Suprapubic skin (tissue), 4 donors: ENCODE measurements at regions not wholly inside any gene's neighbourhood (a gene's known extent, or its start where the extent isn't known, plus 50 kb on each side); places are given as distances from the start of the nearest gene placed in this dataset.

Experiments used
- DNase-seq, 2 donors: peaks; one replicate each; pipeline ENCODE4 v3.0.0-alpha.2; 2019; ENCODE audit warnings: low spot score in 2 of 2
- H3K27ac ChIP-seq: fragments of 200-600 bp; sonication (generic); one replicate; pipeline ENCODE4 v1.5.1; 2019
- H3K27me3 ChIP-seq: fragments of 200-600 bp; sonication (generic); one replicate; pipeline ENCODE4 v1.5.1; 2019
- H3K36me3 ChIP-seq: fragments of 200-600 bp; sonication (generic); one replicate; pipeline ENCODE4 v1.5.1; 2019
- H3K4me1 ChIP-seq: fragments of 200-600 bp; sonication (generic); one replicate; pipeline ENCODE4 v1.5.1; 2019
- H3K4me3 ChIP-seq: fragments of 200-600 bp; sonication (generic); one replicate; pipeline ENCODE4 v1.5.1; 2019; ENCODE audit warnings: mild to moderate bottlenecking
- H3K9me3 ChIP-seq: fragments of 200-600 bp; sonication (generic); one replicate; pipeline ENCODE4 v1.5.1; 2019
- EP300 ChIP-seq: sonication (generic); formaldehyde crosslinking; IDR thresholded peaks from one replicate; pipeline ENCODE4 v1.6.1; 2017; ENCODE audit warnings: antibody characterized with exemption
- POLR2A ChIP-seq, 2 donors: fragments of 450-650 bp; IDR thresholded peaks; one replicate each; pipeline ENCODE4 v1.6.1; 2017; ENCODE audit warnings: antibody characterized with exemption in 2 of 2, mild to moderate bottlenecking in 2 of 2, moderate library complexity in 2 of 2
- POLR2AphosphoS5 ChIP-seq, 3 donors: sonication (generic); formaldehyde crosslinking; IDR thresholded peaks; one replicate each; pipeline ENCODE4 v1.6.1; 2017; ENCODE audit warnings: antibody characterized with exemption in 3 of 3
- WGBS: methylation state at CpG from one replicate; pipeline ENCODE4 v1.1.5; 2018; 5-methylcytosine and 5-hydroxymethylcytosine counted together
- TF ChIP-seq, protein P1 (sequence below), 2 donors: fragments of 200-600 bp in 1 of 2; fragments of 450-650 bp in 1 of 2; sonication (generic) in 1 of 2; IDR thresholded peaks; one replicate each; pipeline ENCODE4 v1.5.1; 2016 to 2019; ENCODE audit warnings: antibody characterized with exemption in 2 of 2, mild to moderate bottlenecking in 1 of 2, moderate library complexity in 1 of 2

DNA sequence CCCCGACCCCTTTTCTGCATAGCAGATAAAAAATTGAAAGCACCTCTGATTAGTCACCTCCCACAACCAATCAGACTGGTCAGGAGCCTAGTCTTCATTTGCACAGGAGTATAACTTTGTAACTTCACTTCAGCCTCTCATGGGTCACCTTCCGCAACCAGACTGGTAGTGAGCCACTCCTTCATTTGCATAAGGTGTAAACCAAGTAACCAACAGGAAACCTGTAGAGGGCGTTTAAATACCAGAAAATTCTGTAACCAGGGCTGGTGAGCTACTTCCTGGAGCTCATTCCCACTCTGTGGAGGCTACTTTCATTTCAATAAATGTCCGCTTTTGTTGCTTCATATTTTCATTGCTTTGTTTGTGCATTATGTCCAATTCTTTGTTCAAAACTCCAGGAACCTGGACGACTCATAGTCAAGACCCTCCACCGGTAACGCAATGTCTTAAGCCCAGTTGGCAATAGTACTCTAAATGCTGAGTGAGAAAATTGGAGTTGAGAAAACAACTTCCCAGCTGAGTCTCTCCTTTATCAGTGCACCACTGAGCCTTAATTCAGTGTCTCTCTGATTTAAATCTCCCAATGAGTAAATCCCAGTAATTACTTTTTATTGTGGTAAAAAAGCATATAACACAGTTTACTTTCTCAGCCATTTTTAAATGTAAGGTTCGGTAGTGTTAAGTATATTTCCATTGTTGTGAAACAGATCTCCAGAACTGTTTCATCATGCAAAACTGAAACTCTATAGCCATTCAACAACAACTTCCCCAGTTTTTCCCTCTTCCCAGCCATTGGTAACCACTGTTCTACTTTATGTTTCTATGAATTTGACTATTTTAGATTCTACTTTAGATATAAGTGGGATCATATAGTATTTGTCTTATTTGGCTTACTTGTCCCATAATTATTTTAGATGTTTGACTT, 392.7 kb upstream of the SLC8A1 start:
- H3K4me1 ChIP-seq, result no peaks in the 10 kb centered on the region
- H3K9me3 ChIP-seq, result no peaks in the 10 kb centered on the region
- TF ChIP-seq, protein P1, sequence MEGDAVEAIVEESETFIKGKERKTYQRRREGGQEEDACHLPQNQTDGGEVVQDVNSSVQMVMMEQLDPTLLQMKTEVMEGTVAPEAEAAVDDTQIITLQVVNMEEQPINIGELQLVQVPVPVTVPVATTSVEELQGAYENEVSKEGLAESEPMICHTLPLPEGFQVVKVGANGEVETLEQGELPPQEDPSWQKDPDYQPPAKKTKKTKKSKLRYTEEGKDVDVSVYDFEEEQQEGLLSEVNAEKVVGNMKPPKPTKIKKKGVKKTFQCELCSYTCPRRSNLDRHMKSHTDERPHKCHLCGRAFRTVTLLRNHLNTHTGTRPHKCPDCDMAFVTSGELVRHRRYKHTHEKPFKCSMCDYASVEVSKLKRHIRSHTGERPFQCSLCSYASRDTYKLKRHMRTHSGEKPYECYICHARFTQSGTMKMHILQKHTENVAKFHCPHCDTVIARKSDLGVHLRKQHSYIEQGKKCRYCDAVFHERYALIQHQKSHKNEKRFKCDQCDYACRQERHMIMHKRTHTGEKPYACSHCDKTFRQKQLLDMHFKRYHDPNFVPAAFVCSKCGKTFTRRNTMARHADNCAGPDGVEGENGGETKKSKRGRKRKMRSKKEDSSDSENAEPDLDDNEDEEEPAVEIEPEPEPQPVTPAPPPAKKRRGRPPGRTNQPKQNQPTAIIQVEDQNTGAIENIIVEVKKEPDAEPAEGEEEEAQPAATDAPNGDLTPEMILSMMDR (IDR thresholded peaks at IDR 0.05), result no peak
- no peak for TF ChIP-seq EP300
- TF ChIP-seq POLR2A (IDR thresholded peaks at IDR 0.05), result no peak
- TF ChIP-seq POLR2AphosphoS5 (IDR thresholded peaks at IDR 0.05), result no peak
- no peak overlapping the region for H3K4me3 ChIP-seq
- 83% methylated on average over 8 of the region's 8 CpGs for WGBS
- no peak for DNase-seq
- H3K36me3 ChIP-seq, result no peaks in the 10 kb centered on the region
- H3K27ac ChIP-seq, result no peak overlapping the region
- no peaks in the 10 kb centered on the region for H3K27me3 ChIP-seq

GRCh38 chr2:40851661-40852060, 399.8 kb upstream of the SLC8A1 start:
- TF ChIP-seq POLR2A (IDR thresholded peaks at IDR 0.05) (no peak), EP300 (no peak), POLR2AphosphoS5 (IDR thresholded peaks at IDR 0.05) (no peak)
- TF ChIP-seq, protein P1 (IDR thresholded peaks at IDR 0.05), result no peak
- H3K36me3 ChIP-seq, result no peaks in the 10 kb centered on the region
- DNase-seq, result no peak
- H3K27ac ChIP-seq, result no peak overlapping the region
- no peaks in the 10 kb centered on the region for H3K27me3 ChIP-seq
- peaks cover 4% of the 10 kb centered on the region for H3K9me3 ChIP-seq
- no peak overlapping the region for H3K4me3 ChIP-seq
- H3K4me1 ChIP-seq, result no peaks in the 10 kb centered on the region

DNA sequence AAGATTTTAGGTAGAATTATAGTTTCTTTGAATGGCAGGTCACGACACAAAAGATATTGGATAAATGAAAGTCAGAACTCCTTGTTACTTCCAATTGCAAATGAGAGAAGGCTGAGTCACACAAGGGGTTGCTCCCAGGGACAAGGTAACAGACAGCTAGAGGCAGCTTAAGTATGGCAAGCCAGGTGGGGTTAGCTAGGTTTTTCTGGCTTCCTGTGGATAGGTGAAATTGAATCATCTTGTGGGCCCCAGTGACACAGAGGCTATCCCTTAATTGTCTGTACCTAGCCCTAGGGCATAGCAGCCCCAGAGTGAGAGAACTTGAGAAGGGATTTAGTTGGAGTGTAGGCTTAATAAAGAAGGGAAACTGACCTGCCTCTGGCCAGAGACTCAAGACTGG, 407.7 kb upstream of the SLC8A1 start:
- Histone ChIP-seq H3K27me3 (no peaks in the 10 kb centered on the region), H3K4me3 (no peak overlapping the region), H3K27ac (no peak overlapping the region), H3K36me3 (no peaks in the 10 kb centered on the region), H3K9me3 (peaks cover 4% of the 10 kb centered on the region), H3K4me1 (no peaks in the 10 kb centered on the region)
- 81% methylated on average over 1 of the region's 1 CpG for WGBS
- no peak for TF ChIP-seq POLR2A (IDR thresholded peaks at IDR 0.05)
- TF ChIP-seq EP300, result no peak
- TF ChIP-seq, protein P1 (IDR thresholded peaks at IDR 0.05), result no peak
- no peak for TF ChIP-seq POLR2AphosphoS5 (IDR thresholded peaks at IDR 0.05)
- DNase-seq, result no peak

GRCh38 chr2:40867829-40868228, 415.9 kb upstream of the SLC8A1 start:
- Histone ChIP-seq H3K4me1 (no peaks in the 10 kb centered on the region), H3K27me3 (no peaks in the 10 kb centered on the region)

DNA sequence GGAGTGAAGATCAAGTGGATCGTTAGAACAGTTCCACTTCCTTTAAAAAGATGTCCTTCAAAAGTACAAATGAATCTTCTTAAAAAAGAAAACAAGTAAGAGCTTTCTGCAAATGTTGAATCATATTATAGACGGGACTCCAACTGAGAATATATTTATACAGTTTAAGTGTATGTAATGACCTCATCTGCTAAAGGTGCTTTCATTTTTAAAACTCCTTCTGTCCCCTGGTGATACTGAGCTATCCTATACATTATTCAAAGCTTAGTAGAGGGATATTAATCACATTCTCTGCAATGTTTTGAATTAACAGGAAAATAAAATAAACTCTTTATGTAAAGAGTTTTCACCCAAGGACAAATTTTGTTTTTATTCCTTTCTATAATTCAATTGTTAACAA, 420.7 kb upstream of the SLC8A1 start:
- no peaks in the 10 kb centered on the region for H3K27me3 ChIP-seq

More at GRCh38 chr2:40867829-40868228, 415.9 kb upstream of the SLC8A1 start:
- no peak overlapping the region for H3K4me3 ChIP-seq
- DNase-seq, result no peak
- TF ChIP-seq EP300 (no peak), POLR2AphosphoS5 (IDR thresholded peaks at IDR 0.05) (no peak), POLR2A (IDR thresholded peaks at IDR 0.05) (no peak)
- TF ChIP-seq, protein P1 (IDR thresholded peaks at IDR 0.05), result no peak
- WGBS, result 71% methylated on average over 5 of the region's 5 CpGs
- H3K27ac ChIP-seq, result no peak overlapping the region
- H3K9me3 ChIP-seq, result no peaks in the 10 kb centered on the region
- no peaks in the 10 kb centered on the region for H3K36me3 ChIP-seq

More for the DNA sequence above, 420.7 kb upstream of the SLC8A1 start:
- Histone ChIP-seq H3K27ac (no peak overlapping the region), H3K4me1 (no peaks in the 10 kb centered on the region), H3K4me3 (no peak overlapping the region), H3K36me3 (no peaks in the 10 kb centered on the region), H3K9me3 (no peaks in the 10 kb centered on the region)
- no peak for TF ChIP-seq EP300
- TF ChIP-seq POLR2AphosphoS5 (IDR thresholded peaks at IDR 0.05), result no peak
- TF ChIP-seq, protein P1 (IDR thresholded peaks at IDR 0.05), result no peak
- TF ChIP-seq POLR2A (IDR thresholded peaks at IDR 0.05), result no peak
- 48% methylated on average over 2 of the region's 2 CpGs for WGBS
- DNase-seq, result no peak
